H54 (cell line): ENCODE measurements at regions not wholly inside any gene's neighbourhood (a gene's known extent, or its start where the extent isn't known, plus 50 kb on each side); places are given as distances from the start of the nearest gene placed in this dataset.
A peak's percentile ranks its signal among the peaks of the same experiment; 100 is the strongest.

ENCODE experiments used
- DNase-seq: peaks from one replicate; pipeline ENCODE4 v3.0.0; 2011; ENCODE audit warnings: low spot score, mixed read lengths; ENCODE audit not compliant: insufficient read length
- FAIRE-seq: peaks from 3 replicates; lab custom pipeline; 2011; peaks lifted over from hg19 to GRCh38; lab: Jason Lieb, UNC
- POLR2A ChIP-seq: IDR thresholded peaks from 2 replicates; pipeline ENCODE4 v1.6.1; 2011; ENCODE audit warnings: low read depth, mild to moderate bottlenecking, low read length

GRCh38 chr7:10120936-10121335, 852.7 kb upstream of the PHF14 start:
- peak; percentile 66 for FAIRE-seq
- no peak for TF ChIP-seq POLR2A
- no peak for DNase-seq

DNA sequence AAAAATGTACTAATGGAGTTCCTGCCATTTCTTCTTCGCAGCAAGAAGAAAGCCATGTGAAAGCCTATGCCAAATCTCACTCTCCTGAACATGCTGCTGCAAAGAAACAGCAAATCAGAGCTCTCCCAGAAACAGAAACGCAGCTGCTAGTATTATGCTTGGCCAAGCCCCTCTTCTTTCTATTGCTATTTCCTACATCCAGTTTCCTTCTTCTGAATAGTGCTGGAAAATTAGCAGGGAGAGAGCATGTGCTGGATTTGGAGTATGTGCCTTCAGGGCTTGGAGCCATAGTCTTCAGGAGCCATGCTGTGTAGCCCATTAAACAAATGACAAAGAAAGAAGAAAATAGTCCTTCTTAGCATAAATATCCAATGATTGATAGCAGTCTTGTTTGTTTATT, 852.0 kb upstream of the PHF14 start:
- TF ChIP-seq POLR2A: no peak
- DNase-seq: no peak
- no peak for FAIRE-seq

DNA sequence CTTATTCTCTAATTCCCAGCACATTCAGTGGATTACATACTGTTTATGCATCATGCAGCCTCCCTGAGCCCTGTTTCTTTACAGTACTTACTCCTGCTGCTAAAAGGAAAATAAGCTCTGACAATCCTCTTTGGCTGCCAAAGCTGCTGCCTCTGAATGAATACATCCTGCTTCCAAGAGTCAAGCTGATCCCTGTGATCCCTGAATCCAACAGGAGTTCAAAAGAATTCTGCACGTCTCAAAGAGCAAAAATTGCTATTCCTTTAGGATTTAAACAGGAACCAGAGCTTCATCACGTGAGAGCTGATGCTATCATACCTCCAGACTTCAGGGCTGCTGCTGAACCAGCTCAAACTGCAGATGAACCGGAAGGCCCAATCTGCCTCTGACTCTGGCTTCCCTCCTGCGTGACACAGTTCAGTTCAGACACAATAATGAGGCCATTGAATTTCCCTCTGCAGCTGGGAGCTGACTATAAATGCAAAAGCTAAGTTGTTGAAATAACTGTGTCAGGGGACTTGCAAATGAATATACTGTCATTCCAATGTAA, 851.0 kb upstream of the PHF14 start:
- no peak for TF ChIP-seq POLR2A
- peak; percentile 6 for FAIRE-seq

GRCh38 chr7:10128748-10129147, 844.9 kb upstream of the PHF14 start:
- FAIRE-seq: no peak
- DNase-seq: no peak
- TF ChIP-seq POLR2A: no peak

More for the DNA sequence above, 851.0 kb upstream of the PHF14 start:
- no peak for DNase-seq

DNA sequence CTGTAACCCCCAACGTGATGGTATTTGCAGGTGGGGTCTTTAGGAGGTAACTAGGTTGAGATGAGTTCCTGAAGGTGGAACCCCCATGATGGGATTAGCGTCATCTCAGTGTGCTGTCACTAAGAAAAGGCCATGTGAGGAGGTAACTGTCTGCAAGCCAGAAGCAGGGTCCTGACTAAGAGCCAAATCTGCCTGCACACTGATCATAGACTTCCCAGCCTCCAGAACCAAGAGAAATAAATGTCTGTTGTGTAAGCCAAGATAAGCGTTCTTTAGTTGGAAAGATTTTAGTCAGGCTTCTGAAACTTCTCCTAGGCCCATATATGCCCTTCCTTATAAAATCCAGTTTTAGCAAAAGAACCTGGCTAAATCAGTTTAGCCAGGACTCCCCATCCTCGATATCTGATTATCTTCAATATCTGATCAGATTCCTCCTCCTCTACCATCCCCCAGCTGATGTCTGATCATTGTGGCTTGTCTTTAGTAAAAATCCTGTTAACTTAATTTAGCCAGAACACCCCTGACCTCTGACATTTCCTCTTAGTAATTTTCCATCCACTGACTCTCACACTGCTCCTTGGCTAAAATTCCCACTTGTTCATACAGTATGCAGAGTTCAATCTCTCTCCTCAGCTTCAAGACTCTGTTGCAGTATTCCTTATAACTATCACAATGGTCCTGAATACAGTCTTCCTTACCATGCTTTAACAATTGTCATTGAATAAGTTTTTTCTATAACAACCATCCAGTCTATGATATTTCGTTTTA, 835.4 kb upstream of the PHF14 start:
- FAIRE-seq (peak; percentile 65), DNase-seq (no peak)
- no peak for TF ChIP-seq POLR2A

DNA sequence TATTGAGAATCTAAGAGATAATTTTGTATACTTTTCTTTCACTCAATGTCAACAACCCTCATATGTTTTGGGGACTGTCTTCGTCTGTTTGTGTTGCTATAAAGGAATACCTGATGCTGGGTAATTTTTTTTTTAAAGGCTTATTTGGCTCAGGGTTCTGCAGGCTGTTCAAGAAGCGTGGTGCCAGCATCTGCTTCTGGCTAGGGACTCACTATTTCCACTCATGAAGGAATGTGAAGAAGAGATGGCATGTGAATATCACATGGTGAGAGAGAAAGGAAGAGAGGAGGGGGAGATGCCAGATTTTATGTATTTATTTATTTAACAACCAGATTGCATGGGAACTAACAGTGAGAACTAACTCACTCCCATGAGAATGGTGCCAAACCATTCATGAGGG, 827.4 kb upstream of the PHF14 start:
- TF ChIP-seq POLR2A: no peak
- FAIRE-seq: no peak
- no peak for DNase-seq

DNA sequence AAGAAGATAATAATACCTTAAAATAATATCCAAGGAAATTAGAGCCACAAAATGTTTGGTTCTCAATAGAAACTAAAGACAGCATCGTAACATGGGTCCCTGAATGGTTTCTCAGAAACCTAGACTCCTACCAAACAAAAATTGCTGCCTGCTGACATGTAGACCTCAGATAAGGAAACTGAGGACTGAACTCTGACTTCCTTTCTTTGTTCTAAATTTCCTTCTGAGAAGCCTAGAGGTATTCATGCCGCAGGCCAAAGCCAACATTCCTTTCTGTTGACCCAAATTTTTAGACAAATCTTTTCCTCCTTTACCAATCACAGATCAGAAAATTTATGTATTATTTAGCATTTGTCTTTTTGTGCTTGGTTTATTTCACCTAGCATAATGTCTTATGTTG, 816.7 kb upstream of the PHF14 start:
- TF ChIP-seq POLR2A: no peak
- peak; percentile 68 for FAIRE-seq

DNA sequence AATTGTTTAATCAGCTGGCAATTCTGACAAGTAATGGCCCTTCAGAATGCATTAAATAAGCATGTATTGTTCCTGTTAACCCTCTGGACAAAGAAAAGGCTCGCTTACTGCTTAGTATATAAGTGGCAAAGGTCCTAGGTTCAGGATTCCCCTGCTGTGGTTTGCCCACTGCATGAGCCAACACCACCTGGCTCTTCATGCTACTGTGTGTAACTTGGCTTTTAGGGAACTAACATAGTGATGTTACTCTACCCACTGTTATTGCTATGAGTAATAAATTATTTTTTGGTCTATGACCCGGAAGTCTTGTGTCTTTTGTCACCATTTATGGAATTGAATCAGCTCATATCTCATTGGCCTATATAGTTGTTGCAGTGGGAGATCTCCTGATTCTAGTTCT, 791.7 kb upstream of the PHF14 start:
- DNase-seq (no peak), FAIRE-seq (peak; percentile 73)
- no peak for TF ChIP-seq POLR2A

More for the DNA sequence above, 816.7 kb upstream of the PHF14 start:
- DNase-seq: no peak

DNA sequence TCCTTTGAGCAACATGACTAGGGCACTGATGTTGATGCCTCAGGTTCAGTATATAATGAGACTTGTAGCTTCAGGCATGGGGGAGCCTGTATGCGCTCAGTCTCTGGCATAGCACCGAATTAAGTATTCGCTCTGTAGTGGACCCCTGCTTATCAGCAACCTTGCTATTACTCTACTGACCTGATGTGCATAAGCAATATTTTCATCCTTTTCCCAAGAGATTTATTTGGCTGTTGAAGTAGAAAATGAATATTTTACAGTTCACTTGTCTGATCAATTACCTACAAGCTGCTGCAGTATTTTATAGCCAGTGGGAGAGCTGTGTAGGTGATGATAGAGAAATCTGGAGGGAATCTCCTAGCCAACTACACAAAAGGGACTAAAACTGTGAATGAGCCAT, 781.6 kb upstream of the PHF14 start:
- no peak for TF ChIP-seq POLR2A
- peak; percentile 73 for FAIRE-seq
- DNase-seq: no peak

- no peak for TF ChIP-seq POLR2A
- no peak for DNase-seq
- FAIRE-seq: no peak
Measured at GRCh38 chr7:10205696-10206095, 768.0 kb upstream of the PHF14 start.

DNA sequence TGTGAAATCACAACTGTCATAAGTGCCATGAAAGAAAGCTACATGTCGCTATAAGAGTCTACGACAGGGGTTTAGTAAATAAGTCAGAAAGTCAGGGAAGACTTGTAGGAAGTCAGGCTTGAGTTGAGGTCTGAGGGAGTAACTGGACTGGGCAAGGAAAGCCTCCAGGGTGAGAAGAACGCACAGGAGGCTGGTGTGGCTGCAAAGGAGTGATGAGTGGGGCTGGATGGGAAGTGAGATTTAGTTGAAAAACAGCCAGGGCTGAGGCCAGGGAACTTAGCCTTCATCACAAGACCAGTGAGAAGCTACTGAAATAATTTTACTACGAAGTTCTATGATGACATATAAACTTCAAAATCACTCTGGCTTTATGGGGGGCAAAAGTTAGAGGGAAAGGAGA, 763.7 kb upstream of the PHF14 start:
- FAIRE-seq (peak; percentile 30), DNase-seq (no peak)
- TF ChIP-seq POLR2A: no peak

DNA sequence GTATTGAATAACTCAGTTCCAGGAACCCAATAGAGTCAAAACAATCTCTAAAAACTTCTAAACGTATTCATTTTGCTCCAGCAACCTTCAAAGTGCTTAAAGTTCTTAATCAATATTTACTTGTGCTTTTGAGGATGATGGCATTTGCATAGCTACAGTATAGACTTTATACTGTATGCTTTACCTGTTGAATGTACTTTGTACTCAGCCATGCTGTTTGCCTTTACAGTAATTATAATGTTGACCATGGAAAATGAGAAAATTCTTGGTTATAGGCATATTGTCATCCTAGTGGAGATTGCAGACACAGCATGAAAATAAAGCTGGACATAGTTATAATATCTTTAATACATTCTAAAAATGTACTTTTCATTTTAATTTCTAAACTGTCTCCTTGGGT, 762.7 kb upstream of the PHF14 start:
- TF ChIP-seq POLR2A: no peak
- FAIRE-seq (no peak), DNase-seq (no peak)

DNA sequence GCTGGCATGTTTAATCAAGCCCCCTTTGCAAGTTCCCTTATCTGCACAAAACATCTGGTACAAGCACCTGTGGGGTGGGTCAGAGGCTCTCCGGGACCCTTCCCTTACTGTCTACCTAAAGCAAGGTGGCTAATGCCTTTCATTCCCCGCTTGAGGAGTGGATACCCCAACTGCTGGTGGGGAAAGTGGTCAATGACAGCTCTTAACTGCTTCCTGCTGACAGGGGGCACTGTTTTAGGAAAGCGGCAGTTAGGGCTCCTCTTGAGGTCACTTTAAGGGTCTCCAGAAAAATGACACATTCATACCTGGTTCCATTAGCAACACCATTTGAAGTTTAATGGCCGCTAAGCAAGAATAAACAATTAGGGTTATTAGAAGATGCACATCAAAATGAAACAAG, 761.8 kb upstream of the PHF14 start:
- FAIRE-seq: no peak
- no peak for DNase-seq
- no peak for TF ChIP-seq POLR2A

DNA sequence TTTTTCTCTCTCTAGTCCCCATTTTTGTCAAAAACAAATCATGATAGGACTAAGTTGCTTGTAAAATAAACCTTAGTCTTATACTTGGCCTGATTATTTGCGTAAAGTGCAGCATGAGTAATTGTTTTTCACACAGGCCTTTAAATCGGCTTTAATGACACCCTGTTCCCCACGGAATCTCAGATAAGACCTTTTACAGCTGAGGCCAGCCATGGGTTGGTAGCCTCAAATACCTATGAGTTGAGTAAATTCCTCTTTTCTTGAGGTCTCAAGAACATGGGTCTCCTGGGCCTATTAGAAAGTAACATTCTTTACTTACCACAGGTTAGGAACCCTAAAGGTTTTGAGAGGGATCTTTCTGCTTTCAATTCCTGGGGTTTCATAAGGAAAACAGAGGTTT, 761.0 kb upstream of the PHF14 start:
- DNase-seq (no peak), FAIRE-seq (no peak)
- TF ChIP-seq POLR2A: no peak

DNA sequence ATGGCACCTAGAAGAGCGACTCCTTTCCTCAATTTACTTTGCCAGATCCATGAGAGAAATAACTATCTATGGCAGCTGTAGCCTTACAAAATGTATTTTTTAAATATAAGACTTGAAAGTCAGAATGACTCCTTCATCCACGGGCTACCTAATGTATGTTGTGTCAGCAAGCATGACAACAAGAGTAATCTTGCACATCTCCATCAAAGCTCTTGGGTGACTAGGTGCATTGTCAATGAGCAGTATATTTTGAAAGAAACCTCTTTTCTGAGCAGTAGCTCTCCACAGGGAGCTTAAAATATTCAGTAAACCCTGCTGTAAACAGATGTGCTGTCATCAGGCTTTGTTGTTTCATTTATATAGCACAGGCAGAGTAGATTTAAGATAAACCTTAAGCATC, 757.2 kb upstream of the PHF14 start:
- TF ChIP-seq POLR2A: no peak
- no peak for DNase-seq
- FAIRE-seq: no peak

DNA sequence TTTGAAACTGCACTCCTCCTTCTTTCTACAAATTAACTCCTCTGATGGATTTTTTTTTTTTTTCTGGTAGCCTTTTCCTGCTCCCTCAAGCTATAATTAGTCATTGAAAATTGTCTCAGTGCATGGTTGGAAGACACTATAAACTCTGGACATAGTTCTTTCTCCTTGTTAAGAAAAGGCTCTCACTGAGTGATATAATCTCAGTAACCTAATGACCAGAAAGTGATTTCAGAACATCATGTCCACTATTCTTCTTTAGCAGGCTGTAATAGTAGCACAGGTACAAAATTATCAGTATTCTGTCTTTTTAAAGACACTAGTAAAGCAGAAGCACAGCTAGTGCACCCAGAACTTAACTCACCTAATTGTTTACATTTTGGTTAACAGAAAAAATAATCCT, 752.6 kb upstream of the PHF14 start:
- FAIRE-seq: no peak
- no peak for DNase-seq

More for the DNA sequence above, 752.6 kb upstream of the PHF14 start:
- no peak for TF ChIP-seq POLR2A
